ENCODE measurements at regions not wholly inside any gene's neighbourhood (a gene's known extent, or its start where the extent isn't known, plus 50 kb on each side); places are given as distances from the start of the nearest gene placed in this dataset.

DNA sequence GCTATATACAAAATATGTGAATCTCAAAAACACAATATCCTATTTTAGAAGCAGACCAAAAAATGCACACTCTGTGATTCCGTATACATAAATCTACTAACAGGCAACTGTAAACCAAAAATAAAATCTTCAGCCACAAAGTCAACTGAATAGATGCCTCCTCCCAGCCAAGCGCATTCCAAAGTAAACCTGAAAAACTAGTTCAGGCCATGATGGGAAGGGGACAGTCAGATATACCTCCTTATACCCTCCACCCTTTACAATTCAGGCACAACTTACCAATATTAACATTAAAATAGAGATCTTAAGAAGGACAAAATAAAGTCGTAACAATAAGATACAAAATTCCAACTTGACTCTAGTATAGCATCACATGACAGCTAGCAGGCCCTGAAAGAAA lies 1604.5 kb upstream of the NUDT12 start:
- TF ChIP-seq, protein P1, sequence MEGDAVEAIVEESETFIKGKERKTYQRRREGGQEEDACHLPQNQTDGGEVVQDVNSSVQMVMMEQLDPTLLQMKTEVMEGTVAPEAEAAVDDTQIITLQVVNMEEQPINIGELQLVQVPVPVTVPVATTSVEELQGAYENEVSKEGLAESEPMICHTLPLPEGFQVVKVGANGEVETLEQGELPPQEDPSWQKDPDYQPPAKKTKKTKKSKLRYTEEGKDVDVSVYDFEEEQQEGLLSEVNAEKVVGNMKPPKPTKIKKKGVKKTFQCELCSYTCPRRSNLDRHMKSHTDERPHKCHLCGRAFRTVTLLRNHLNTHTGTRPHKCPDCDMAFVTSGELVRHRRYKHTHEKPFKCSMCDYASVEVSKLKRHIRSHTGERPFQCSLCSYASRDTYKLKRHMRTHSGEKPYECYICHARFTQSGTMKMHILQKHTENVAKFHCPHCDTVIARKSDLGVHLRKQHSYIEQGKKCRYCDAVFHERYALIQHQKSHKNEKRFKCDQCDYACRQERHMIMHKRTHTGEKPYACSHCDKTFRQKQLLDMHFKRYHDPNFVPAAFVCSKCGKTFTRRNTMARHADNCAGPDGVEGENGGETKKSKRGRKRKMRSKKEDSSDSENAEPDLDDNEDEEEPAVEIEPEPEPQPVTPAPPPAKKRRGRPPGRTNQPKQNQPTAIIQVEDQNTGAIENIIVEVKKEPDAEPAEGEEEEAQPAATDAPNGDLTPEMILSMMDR (conservative IDR thresholded peaks at IDR 0.05; ENCODE audit: low read depth, low read length), result no peak
- no peak for TF ChIP-seq NFE2L2 (IDR thresholded peaks at IDR 0.05; ENCODE audit: low read depth, low read length)
- TF ChIP-seq RFX5 (IDR thresholded peaks at IDR 0.05; ENCODE audit: low read depth, low read length), result no peak
- no peak for TF ChIP-seq RAD21 (IDR thresholded peaks at IDR 0.05; ENCODE audit: low read length)
- TF ChIP-seq POLR2A (IDR thresholded peaks at IDR 0.05; ENCODE audit: low read depth, low read length), result no peak
- no peak for TF ChIP-seq FOS (IDR thresholded peaks at IDR 0.05; ENCODE audit: low read depth, low read length)
- TF ChIP-seq CEBPB (IDR thresholded peaks at IDR 0.05; ENCODE audit: low read depth, low read length), result no peak
- no peak for TF ChIP-seq MXI1 (IDR thresholded peaks at IDR 0.05; ENCODE audit: borderline replicate concordance, low read depth, low read length)
- no peak for TF ChIP-seq SMC3 (IDR thresholded peaks at IDR 0.05; ENCODE audit: low read depth, low read length)
- TF ChIP-seq, protein P2, sequence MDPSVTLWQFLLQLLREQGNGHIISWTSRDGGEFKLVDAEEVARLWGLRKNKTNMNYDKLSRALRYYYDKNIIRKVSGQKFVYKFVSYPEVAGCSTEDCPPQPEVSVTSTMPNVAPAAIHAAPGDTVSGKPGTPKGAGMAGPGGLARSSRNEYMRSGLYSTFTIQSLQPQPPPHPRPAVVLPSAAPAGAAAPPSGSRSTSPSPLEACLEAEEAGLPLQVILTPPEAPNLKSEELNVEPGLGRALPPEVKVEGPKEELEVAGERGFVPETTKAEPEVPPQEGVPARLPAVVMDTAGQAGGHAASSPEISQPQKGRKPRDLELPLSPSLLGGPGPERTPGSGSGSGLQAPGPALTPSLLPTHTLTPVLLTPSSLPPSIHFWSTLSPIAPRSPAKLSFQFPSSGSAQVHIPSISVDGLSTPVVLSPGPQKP (IDR thresholded peaks at IDR 0.05; ENCODE audit: borderline replicate concordance, low read depth, low read length), result no peak

Data from IMR-90 (cell line).